GM13976 (cell line): ENCODE measurements at regions not wholly inside any gene's neighbourhood (a gene's known extent, or its start where the extent isn't known, plus 50 kb on each side); places are given as distances from the start of the nearest gene placed in this dataset.

Experiments
- DNase-seq: peaks from one replicate; pipeline ENCODE4 v3.0.0; 2012; ENCODE audit warnings: low spot score
- CTCF ChIP-seq: IDR thresholded peaks from 2 replicates; pipeline ENCODE4 v1.5.1; 2012; ENCODE audit warnings: borderline replicate concordance, mild to moderate bottlenecking; ENCODE audit not compliant: insufficient read depth; ENCODE audit errors: extremely low read depth, missing control alignments, control extremely low read depth
- in situ Hi-C: fragments of 300-500 bp; cut with MboI; formaldehyde crosslinking; loops from one replicate; pipeline ENCODE4 v1.12.0; 2022; ENCODE audit warnings: low sequenced_read_pairs, mixed read lengths, inconsistent platforms; ENCODE audit not compliant: unreplicated experiment

GRCh38 chr5:141772281-141772680 is 90.3 kb upstream of the ARAP3 start:
- no peak for DNase-seq
- in situ Hi-C loops = no loop called here
- TF ChIP-seq CTCF = no peak

GRCh38 chr5:141771562-141771961 is 89.5 kb upstream of the ARAP3 start:
- no peak for TF ChIP-seq CTCF
- in situ Hi-C loops = no loop called here
- no peak for DNase-seq

GRCh38 chr5:141771031-141771430 is 89.0 kb upstream of the ARAP3 start:
- no peak for DNase-seq
- TF ChIP-seq CTCF = no peak
- in situ Hi-C loops = no loop called here

GRCh38 chr5:141769671-141770070 is 87.6 kb upstream of the ARAP3 start:
- no peak for DNase-seq
- in situ Hi-C loops = no loop called here
- no peak for TF ChIP-seq CTCF

- TF ChIP-seq CTCF = no peak
- in situ Hi-C loops = no loop called here
- DNase-seq = no peak
These were observed 85.6 kb upstream of the ARAP3 start for GRCh38 chr5:141767671-141768070.

- TF ChIP-seq CTCF = no peak
- DNase-seq = no peak
- in situ Hi-C loops = no loop called here
These were observed 84.0 kb upstream of the ARAP3 start for GRCh38 chr5:141765896-141766551.
